HEK293 (cell line): ENCODE measurements at regions not wholly inside any gene's neighbourhood (a gene's known extent, or its start where the extent isn't known, plus 50 kb on each side); places are given as distances from the start of the nearest gene placed in this dataset.

Experiments used
- BCL11A ChIP-seq: fragments of 450-650 bp; formaldehyde crosslinking; IDR thresholded peaks from 2 replicates; pipeline ENCODE4 v1.5.1; 2016; ENCODE audit warnings: low read depth, missing biosample characterization, missing genetic modification characterization
- BCL11B ChIP-seq: fragments of 450-650 bp; formaldehyde crosslinking; IDR thresholded peaks from 2 replicates; pipeline ENCODE4 v1.5.1; 2016; ENCODE audit warnings: low read depth, missing biosample characterization, missing genetic modification characterization
- KLF16 ChIP-seq: fragments of 450-650 bp; formaldehyde crosslinking; IDR thresholded peaks from 2 replicates; pipeline ENCODE4 v1.5.1; 2017; ENCODE audit warnings: missing biosample characterization, missing genetic modification characterization
- OVOL3 ChIP-seq: fragments of 450-650 bp; formaldehyde crosslinking; IDR thresholded peaks from 2 replicates; pipeline ENCODE4 v1.5.1; 2016; ENCODE audit warnings: missing biosample characterization, missing genetic modification characterization
- TCF7L2 ChIP-seq: IDR thresholded peaks from 2 replicates; pipeline ENCODE4 v1.6.1; 2011; ENCODE audit warnings: low read depth, mild to moderate bottlenecking, inconsistent platforms, low read length, moderate library complexity, borderline replicate concordance
- TSHZ1 ChIP-seq: fragments of 450-650 bp; formaldehyde crosslinking; IDR thresholded peaks from 2 replicates; pipeline ENCODE4 v1.5.1; 2016; ENCODE audit warnings: missing biosample characterization, missing genetic modification characterization, borderline replicate concordance
- ZBTB10 ChIP-seq: fragments of 450-650 bp; formaldehyde crosslinking; IDR thresholded peaks from 2 replicates; pipeline ENCODE4 v1.5.1; 2016; ENCODE audit warnings: missing biosample characterization, missing genetic modification characterization
- ZNF274 ChIP-seq, 2 experiments: fragments of 200-500 bp in 1 of 2; fragments of 450-650 bp in 1 of 2; sonication (Bioruptor generic) in 1 of 2; formaldehyde crosslinking in 1 of 2; IDR thresholded peaks; 2 replicates each; pipeline versions ENCODE4 v1.5.1 to v1.6.1; 2014 to 2016; ENCODE audit warnings: borderline replicate concordance in 1 of 2, inconsistent platforms in 1 of 2, low read length in 1 of 2, missing biosample characterization in 1 of 2, missing genetic modification characterization in 1 of 2
- ZNF404 ChIP-seq: fragments of 450-650 bp; formaldehyde crosslinking; IDR thresholded peaks from 2 replicates; pipeline ENCODE4 v1.5.1; 2017; ENCODE audit warnings: missing biosample characterization, missing genetic modification characterization
- ZNF416 ChIP-seq: fragments of 450-650 bp; formaldehyde crosslinking; IDR thresholded peaks from 2 replicates; pipeline ENCODE4 v1.5.1; 2016; ENCODE audit warnings: missing biosample characterization, missing genetic modification characterization
- ZSCAN30 ChIP-seq: fragments of 450-650 bp; IDR thresholded peaks from 2 replicates; pipeline ENCODE4 v1.5.1; 2018; ENCODE audit warnings: missing biosample characterization, mild to moderate bottlenecking, missing genetic modification characterization, moderate library complexity
- TF ChIP-seq, protein P1 (sequence below): fragments of 450-650 bp; formaldehyde crosslinking; IDR thresholded peaks from 2 replicates; pipeline ENCODE4 v1.5.1; 2016; ENCODE audit warnings: missing biosample characterization, missing genetic modification characterization

- TF ChIP-seq ZBTB10 (tag by site-specific recombination) (no peak), BCL11B (no peak), KLF16 (tag by site-specific recombination) (no peak), ZSCAN30 (tag by site-specific recombination) (no peak), TSHZ1 (no peak), ZNF274 (IDR thresholded peaks at IDR 0.05; ENCODE audit: low read length) (no peak), ZNF274 (tag by site-specific recombination; IDR thresholded peaks at IDR 0.05; ENCODE audit: borderline replicate concordance) (no peak), OVOL3 (no peak), BCL11A (tag by site-specific recombination) (no peak), TCF7L2 (no peak), ZNF416 (tag by site-specific recombination) (no peak), ZNF404 (tag by site-specific recombination) (no peak)
- TF ChIP-seq, protein P1, sequence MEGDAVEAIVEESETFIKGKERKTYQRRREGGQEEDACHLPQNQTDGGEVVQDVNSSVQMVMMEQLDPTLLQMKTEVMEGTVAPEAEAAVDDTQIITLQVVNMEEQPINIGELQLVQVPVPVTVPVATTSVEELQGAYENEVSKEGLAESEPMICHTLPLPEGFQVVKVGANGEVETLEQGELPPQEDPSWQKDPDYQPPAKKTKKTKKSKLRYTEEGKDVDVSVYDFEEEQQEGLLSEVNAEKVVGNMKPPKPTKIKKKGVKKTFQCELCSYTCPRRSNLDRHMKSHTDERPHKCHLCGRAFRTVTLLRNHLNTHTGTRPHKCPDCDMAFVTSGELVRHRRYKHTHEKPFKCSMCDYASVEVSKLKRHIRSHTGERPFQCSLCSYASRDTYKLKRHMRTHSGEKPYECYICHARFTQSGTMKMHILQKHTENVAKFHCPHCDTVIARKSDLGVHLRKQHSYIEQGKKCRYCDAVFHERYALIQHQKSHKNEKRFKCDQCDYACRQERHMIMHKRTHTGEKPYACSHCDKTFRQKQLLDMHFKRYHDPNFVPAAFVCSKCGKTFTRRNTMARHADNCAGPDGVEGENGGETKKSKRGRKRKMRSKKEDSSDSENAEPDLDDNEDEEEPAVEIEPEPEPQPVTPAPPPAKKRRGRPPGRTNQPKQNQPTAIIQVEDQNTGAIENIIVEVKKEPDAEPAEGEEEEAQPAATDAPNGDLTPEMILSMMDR (tag by site-specific recombination) = no peak
Measured at GRCh38 chr14:88933191-88933590, 108.7 kb downstream of the TTC8 start.
